ENCODE measurements at regions not wholly inside any gene's neighbourhood (a gene's known extent, or its start where the extent isn't known, plus 50 kb on each side); places are given as distances from the start of the nearest gene placed in this dataset.
A peak's percentile ranks its signal among the peaks of the same experiment; 100 is the strongest.

GRCh38 chr10:133035952-133036351, 51.8 kb upstream of the ADGRA1 start:
- no peak for DNase-seq (ENCODE audit: low read depth)
- no peak overlapping the region for H3K4me3 ChIP-seq (ENCODE audit: low read depth, low read length)
- no peaks in the 10 kb centered on the region for H3K27me3 ChIP-seq (ENCODE audit: control insufficient read depth, insufficient read depth, low read length)
- no peak for FAIRE-seq
- TF ChIP-seq CTCF (IDR thresholded peaks at IDR 0.05; ENCODE audit: insufficient read depth, low read length, severe bottlenecking): no peak
- H3K36me3 ChIP-seq (ENCODE audit: control insufficient read depth, insufficient read depth, low read length): no peaks in the 10 kb centered on the region

DNA sequence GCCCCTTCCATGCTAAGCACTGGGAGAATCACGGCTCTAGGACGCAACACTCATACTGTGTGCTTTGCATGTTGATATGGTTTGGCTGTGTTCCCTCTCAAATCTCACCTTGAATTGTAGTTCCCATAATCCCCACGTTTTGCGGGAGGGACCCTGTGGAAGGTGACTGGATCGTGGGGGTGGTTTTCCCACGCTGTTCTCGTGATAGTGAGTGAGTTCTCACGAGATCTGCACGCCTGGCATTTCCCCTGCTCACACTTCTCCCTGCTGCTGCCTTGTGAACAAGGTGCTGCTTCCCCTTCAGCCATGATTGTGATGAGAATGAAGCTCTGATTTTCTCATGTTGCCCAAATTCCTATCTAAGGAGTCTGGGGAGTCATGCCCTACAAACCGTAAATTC, 53.0 kb upstream of the ADGRA1 start:
- FAIRE-seq (no peak), DNase-seq (ENCODE audit: low read depth) (no peak)
- Histone ChIP-seq H3K4me3 (ENCODE audit: low read depth, low read length) (no peak overlapping the region), H3K36me3 (ENCODE audit: control insufficient read depth, insufficient read depth, low read length) (no peaks in the 10 kb centered on the region), H3K27me3 (ENCODE audit: control insufficient read depth, insufficient read depth, low read length) (no peaks in the 10 kb centered on the region)
- no peak for TF ChIP-seq CTCF (IDR thresholded peaks at IDR 0.05; ENCODE audit: insufficient read depth, low read length, severe bottlenecking)

DNA sequence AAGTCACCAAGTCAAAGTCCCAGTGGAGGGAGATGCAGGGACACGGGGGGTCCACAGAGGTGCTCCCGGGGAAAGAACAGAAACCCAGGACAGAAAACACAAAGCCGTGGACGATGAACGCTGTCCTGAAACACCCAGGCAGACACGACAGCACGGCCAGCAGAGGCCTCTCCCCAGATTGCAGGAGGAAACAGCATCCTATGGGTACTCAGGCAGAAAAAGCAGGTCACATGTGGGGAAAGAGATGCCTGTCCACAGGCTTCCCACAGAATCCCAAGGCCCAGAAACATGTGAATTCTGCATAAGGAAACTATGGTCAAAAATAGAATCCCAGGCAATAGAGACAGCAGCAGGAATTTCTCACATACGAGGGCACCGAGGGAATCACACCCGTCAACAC, 53.6 kb upstream of the ADGRA1 start:
- Histone ChIP-seq H3K27me3 (ENCODE audit: control insufficient read depth, insufficient read depth, low read length) (no peaks in the 10 kb centered on the region), H3K36me3 (ENCODE audit: control insufficient read depth, insufficient read depth, low read length) (no peaks in the 10 kb centered on the region), H3K4me3 (ENCODE audit: low read depth, low read length) (no peak overlapping the region)
- no peak for TF ChIP-seq CTCF (IDR thresholded peaks at IDR 0.05; ENCODE audit: insufficient read depth, low read length, severe bottlenecking)
- peak; percentile 86 for FAIRE-seq
- no peak for DNase-seq (ENCODE audit: low read depth)

DNA sequence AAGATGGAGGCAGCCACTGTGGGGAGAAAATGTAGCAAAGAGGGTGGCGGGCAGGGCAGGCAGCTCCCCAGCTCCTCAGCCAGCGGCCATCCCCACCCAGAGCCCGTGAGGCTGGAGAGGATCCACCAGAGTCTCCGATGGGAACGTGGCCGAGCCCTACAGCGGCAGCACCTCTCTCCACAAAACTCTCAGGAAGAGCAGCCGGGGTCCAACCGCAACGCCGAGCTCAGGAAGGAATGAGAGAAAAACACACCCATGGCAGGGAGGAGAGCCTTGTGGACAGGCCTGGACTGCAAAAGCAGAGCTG, 54.0 kb upstream of the ADGRA1 start:
- Histone ChIP-seq H3K27me3 (ENCODE audit: control insufficient read depth, insufficient read depth, low read length) (no peaks in the 10 kb centered on the region), H3K4me3 (ENCODE audit: low read depth, low read length) (no peak overlapping the region), H3K36me3 (ENCODE audit: control insufficient read depth, insufficient read depth, low read length) (no peaks in the 10 kb centered on the region)
- no peak for FAIRE-seq
- DNase-seq (ENCODE audit: low read depth): no peak
- TF ChIP-seq CTCF (IDR thresholded peaks at IDR 0.05; ENCODE audit: insufficient read depth, low read length, severe bottlenecking): no peak

GRCh38 chr10:133032976-133033741, 54.6 kb upstream of the ADGRA1 start:
- no peak overlapping the region for H3K4me3 ChIP-seq (ENCODE audit: low read depth, low read length)
- no peak for DNase-seq (ENCODE audit: low read depth)
- no peak for FAIRE-seq
- H3K36me3 ChIP-seq (ENCODE audit: control insufficient read depth, insufficient read depth, low read length): no peaks in the 10 kb centered on the region
- no peaks in the 10 kb centered on the region for H3K27me3 ChIP-seq (ENCODE audit: control insufficient read depth, insufficient read depth, low read length)
- no peak for TF ChIP-seq CTCF (IDR thresholded peaks at IDR 0.05; ENCODE audit: insufficient read depth, low read length, severe bottlenecking)

- Histone ChIP-seq H3K4me3 (ENCODE audit: low read depth, low read length) (no peak overlapping the region), H3K27me3 (ENCODE audit: control insufficient read depth, insufficient read depth, low read length) (no peaks in the 10 kb centered on the region), H3K36me3 (ENCODE audit: control insufficient read depth, insufficient read depth, low read length) (no peaks in the 10 kb centered on the region)
- no peak for FAIRE-seq
- no peak for TF ChIP-seq CTCF (IDR thresholded peaks at IDR 0.05; ENCODE audit: insufficient read depth, low read length, severe bottlenecking)
- no peak for DNase-seq (ENCODE audit: low read depth)
Measured at GRCh38 chr10:133032231-133032630, 55.5 kb upstream of the ADGRA1 start.

Measured in bronchial epithelial cell (primary cell).